ENCODE measurements at regions not wholly inside any gene's neighbourhood (a gene's known extent, or its start where the extent isn't known, plus 50 kb on each side); places are given as distances from the start of the nearest gene placed in this dataset.

DNA sequence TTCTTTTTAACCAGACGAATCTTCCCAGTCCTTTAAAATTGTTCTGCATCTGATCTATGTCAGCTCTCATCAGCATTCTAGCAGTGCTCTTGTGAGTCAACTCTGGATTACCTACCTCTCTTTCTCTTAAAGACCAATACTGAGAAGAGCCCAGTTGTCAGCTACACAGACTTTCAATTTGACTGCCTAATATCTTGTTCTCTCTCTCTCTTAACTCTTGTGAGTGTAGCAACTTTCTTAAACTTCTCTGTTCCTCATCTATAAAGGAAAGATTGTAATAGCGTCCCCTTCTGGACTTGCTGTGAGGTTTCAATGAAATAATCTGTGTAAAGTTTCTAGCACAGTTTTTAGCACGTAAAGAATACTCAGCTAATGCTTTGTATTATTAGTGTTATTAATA lies 499.3 kb upstream of the ADAMTS5 start:
- H3K4me1 Mint-ChIP-seq = no peaks in the 10 kb centered on the region
- H3K4me3 Mint-ChIP-seq = no peak overlapping the region
- no peak for DNase-seq
- H3K9me3 Mint-ChIP-seq = peaks cover 0 to 3% of the 10 kb centered on the region in 2 donors
- no peaks in the 10 kb centered on the region for H3K27me3 Mint-ChIP-seq
- H3K36me3 Mint-ChIP-seq = peaks cover 0 to 1% of the 10 kb centered on the region in 2 donors
- H3K27ac Mint-ChIP-seq = no peak overlapping the region
- no peak for ATAC-seq (replicated peaks)

DNA sequence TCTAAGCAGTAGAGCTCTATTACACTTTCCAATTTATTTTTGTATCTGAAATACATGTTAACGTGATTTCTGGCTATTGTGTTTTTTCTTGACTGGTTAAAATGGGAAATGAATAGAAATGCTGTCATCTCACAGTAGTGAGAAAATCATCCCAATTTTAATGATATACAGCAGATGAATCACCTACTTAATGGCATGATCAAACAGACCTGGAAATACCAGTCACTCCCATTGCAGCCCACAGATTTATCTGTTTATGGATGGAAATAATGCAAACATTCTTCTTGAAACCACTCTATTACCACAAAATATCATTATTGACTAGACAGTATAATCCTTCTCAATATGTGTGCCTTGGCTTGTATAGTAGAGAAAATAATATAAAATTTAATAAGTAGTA lies 497.8 kb upstream of the ADAMTS5 start:
- Mint-ChIP-seq H3K27me3 (no peaks in the 10 kb centered on the region), H3K4me3 (no peak overlapping the region), H3K27ac (no peak overlapping the region), H3K36me3 (no peaks in the 10 kb centered on the region), H3K9me3 (no peaks in the 10 kb centered on the region), H3K4me1 (no peaks in the 10 kb centered on the region)
- no peak for ATAC-seq (replicated peaks)
- DNase-seq = no peak

DNA sequence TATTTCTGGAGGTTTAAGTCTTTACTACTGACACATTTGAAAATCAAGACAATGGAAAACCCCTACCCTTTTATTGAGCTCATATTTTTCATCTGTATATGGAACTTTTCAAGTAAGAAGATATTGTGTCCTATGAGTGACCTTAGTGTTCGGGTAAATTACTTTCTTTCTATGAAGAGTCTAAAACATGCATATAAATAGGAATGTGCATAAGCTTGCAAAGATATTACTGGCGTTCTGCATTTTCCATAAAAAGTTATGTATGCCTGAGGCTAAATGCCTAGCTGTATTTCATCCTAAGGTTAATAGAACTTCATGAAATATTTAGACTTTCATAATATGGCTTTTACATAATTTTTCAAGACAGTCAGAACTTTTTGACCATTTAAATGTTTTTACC lies 495.8 kb upstream of the ADAMTS5 start:
- no peaks in the 10 kb centered on the region for H3K27me3 Mint-ChIP-seq
- DNase-seq = no peak
- no peak for ATAC-seq (replicated peaks)
- H3K36me3 Mint-ChIP-seq = no peaks in the 10 kb centered on the region
- H3K9me3 Mint-ChIP-seq = no peaks in the 10 kb centered on the region
- no peak overlapping the region for H3K27ac Mint-ChIP-seq
- H3K4me1 Mint-ChIP-seq = no peaks in the 10 kb centered on the region
- H3K4me3 Mint-ChIP-seq = no peak overlapping the region

DNA sequence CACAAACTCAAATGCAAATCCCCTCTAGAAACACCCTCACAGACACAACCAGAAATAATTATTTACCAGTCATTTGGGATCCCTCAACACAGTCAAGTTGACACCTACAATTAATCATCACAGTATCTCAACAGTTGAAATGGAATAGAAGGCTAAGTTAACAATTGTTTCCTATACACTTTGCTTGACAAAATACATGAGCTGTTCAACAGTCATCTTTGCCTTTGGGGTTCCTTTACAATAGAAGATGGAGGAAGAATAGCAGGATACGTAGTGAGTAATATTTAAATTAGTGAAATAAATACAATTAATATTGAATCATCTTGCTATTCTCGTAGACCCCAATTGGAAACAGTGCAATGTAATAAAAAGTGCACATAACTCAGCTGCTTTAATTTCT lies 487.3 kb upstream of the ADAMTS5 start:
- H3K4me1 Mint-ChIP-seq = no peaks in the 10 kb centered on the region
- no peak overlapping the region for H3K27ac Mint-ChIP-seq
- H3K36me3 Mint-ChIP-seq = no peaks in the 10 kb centered on the region
- no peak for DNase-seq
- H3K9me3 Mint-ChIP-seq = peaks cover 0 to 2% of the 10 kb centered on the region in 2 donors
- no peaks in the 10 kb centered on the region for H3K27me3 Mint-ChIP-seq
- no peak overlapping the region for H3K4me3 Mint-ChIP-seq
- no peak for ATAC-seq (replicated peaks)

DNA sequence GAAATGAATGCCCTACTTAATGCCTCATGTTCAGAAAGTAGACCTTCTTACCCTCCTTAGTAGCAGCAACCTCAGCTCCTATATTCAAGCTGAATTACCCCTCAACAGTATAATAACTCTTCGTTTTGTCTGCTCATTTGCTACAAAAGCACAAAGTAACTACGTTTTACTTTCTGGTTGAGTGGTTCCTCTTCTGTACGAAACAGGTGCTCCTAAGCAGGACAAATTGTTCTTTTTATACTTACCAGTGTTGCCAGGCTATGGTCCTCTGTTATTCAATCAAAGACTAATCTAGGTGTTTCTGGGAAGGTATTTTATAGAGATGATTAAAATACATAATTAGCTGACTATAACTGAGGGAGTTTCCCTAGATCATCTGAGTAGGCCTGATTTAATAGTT lies 484.2 kb upstream of the ADAMTS5 start:
- H3K4me3 Mint-ChIP-seq = no peak overlapping the region
- H3K36me3 Mint-ChIP-seq = no peaks in the 10 kb centered on the region
- DNase-seq = no peak
- H3K9me3 Mint-ChIP-seq = peaks cover 4 to 11% of the 10 kb centered on the region in 2 donors
- H3K4me1 Mint-ChIP-seq = no peaks in the 10 kb centered on the region
- no peak overlapping the region for H3K27ac Mint-ChIP-seq
- ATAC-seq (replicated peaks) = no peak
- H3K27me3 Mint-ChIP-seq = no peaks in the 10 kb centered on the region

DNA sequence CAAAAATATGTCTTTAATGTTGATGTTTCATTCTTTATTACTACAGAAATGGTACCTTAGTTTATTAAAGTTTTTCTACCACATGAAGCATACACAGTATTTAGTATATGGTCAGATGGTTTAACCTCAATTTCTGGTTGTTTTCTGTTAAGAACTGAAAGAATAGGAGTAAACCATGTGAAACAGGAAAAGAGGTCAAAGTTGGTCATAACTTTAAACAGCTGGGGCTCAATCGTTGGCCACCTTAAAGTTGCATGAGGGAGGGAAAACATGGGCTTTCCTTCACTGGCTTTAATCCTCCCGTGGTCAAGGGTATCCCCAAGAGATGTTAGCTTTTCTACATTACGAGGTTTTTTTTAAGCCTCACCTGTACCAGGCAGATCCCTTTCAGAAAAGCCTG lies 483.3 kb upstream of the ADAMTS5 start:
- no peak overlapping the region for H3K4me3 Mint-ChIP-seq
- no peak overlapping the region for H3K27ac Mint-ChIP-seq
- no peak for DNase-seq
- no peaks in the 10 kb centered on the region for H3K36me3 Mint-ChIP-seq
- no peaks in the 10 kb centered on the region for H3K27me3 Mint-ChIP-seq
- peaks cover 7 to 11% of the 10 kb centered on the region in 2 donors for H3K9me3 Mint-ChIP-seq
- H3K4me1 Mint-ChIP-seq = no peaks in the 10 kb centered on the region
- ATAC-seq (replicated peaks) = no peak

DNA sequence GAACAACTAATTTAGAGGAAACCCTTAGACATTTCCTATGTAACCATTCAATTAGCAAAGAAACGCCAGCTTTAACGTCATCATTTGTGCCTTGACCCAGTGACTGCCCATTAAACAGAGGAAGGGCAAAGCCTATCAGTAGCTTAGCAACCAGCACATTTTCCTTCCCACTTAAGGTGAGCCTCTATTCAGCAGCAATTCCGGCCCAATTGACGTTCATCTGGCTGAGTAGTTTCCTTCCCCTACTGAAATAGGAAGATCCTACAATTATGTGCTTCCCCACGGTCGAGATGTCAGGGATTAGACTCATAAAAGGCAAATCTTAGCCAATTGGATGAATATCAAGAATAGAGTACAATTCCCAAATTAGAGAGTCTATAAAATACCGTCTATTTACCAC lies 482.1 kb upstream of the ADAMTS5 start:
- DNase-seq = no peak
- H3K27me3 Mint-ChIP-seq = no peaks in the 10 kb centered on the region
- peaks cover 7 to 11% of the 10 kb centered on the region in 2 donors for H3K9me3 Mint-ChIP-seq
- no peaks in the 10 kb centered on the region for H3K36me3 Mint-ChIP-seq
- H3K4me3 Mint-ChIP-seq = no peak overlapping the region
- ATAC-seq (replicated peaks) = no peak
- H3K4me1 Mint-ChIP-seq = no peaks in the 10 kb centered on the region
- no peak overlapping the region for H3K27ac Mint-ChIP-seq

DNA sequence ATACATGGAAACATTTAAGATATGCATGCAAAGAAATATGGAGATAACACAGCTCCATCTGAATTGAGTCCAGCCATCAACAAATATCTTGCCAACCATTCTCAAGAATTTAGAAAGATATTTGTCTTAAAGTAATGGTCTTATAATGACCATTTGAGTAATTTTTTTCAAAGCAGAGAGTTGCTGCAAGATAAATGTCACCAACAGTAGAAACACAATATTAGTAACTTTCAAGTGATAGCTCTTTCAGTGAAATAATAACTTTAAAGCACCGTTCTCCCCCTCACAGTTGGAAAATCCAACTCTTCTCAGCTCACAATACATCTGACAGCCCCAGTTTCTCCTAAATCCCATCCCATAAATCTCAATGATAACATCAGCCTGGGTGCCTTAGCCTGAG lies 481.0 kb upstream of the ADAMTS5 start:
- no peak for ATAC-seq (replicated peaks)

DNA sequence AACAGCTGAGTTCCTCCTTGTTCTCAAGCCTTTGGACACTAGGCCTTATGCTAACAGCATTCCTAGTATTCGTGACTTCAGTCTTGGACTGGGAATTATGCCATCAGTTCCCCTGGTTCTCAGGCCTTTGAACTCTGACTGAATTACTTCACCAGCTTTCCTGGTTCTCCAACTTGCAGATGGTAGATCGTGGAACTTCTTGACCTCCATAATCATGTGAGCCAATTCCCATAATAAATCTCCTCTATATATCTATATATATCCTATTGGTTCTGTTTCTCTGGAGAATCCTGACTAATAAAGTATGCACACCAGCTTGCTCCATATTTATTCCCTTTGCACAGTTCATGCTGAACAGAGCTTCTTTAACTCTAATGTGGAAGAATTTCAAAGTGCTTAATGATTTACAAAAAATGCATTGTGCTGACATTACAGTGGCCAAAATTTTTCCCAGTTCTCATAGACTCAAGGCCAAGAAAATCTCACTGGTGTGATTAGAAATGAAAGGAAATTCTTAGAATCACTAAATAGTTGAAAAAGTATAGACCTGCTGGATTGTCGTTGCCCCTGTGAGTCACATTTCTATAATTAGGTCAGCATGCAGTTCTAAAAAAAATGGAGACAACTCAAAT lies 462.9 kb upstream of the ADAMTS5 start:
- Mint-ChIP-seq H3K27me3 (no peaks in the 10 kb centered on the region), H3K36me3 (no peaks in the 10 kb centered on the region), H3K9me3 (peaks cover 0 to 3% of the 10 kb centered on the region in 2 donors), H3K4me1 (no peaks in the 10 kb centered on the region), H3K4me3 (no peak overlapping the region), H3K27ac (no peak overlapping the region)
- DNase-seq (no peak), ATAC-seq (replicated peaks) (no peak)

More for the DNA sequence above, 481.0 kb upstream of the ADAMTS5 start:
- Mint-ChIP-seq H3K4me1 (no peaks in the 10 kb centered on the region), H3K36me3 (peaks cover 0 to 1% of the 10 kb centered on the region in 2 donors), H3K4me3 (no peak overlapping the region), H3K27me3 (no peaks in the 10 kb centered on the region), H3K27ac (no peak overlapping the region), H3K9me3 (peaks cover 9 to 15% of the 10 kb centered on the region in 2 donors)
- DNase-seq = no peak

DNA sequence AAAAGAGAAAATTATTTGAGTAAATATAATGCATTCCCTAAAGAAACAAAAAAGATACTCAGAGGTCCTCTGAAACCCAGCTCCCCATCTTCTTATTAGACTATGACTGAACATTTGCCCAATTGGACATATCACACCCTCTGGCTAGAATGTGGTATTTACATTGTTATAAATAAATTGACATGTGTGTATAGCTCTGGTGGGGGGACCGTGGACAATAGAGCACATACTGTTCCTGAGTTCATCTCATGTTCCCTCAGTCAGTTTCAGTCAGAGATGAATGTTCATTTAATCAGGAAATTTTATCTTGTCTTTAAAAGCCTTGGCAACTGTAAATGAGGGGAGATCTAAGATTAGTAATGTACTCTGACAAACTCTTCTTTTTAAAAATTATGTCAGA lies 459.3 kb upstream of the ADAMTS5 start:
- Mint-ChIP-seq H3K27ac (no peak overlapping the region), H3K9me3 (peaks cover 0 to 5% of the 10 kb centered on the region in 2 donors), H3K4me1 (no peaks in the 10 kb centered on the region), H3K27me3 (no peaks in the 10 kb centered on the region), H3K36me3 (no peaks in the 10 kb centered on the region), H3K4me3 (no peak overlapping the region)
- no peak for DNase-seq
- ATAC-seq (replicated peaks) = no peak

DNA sequence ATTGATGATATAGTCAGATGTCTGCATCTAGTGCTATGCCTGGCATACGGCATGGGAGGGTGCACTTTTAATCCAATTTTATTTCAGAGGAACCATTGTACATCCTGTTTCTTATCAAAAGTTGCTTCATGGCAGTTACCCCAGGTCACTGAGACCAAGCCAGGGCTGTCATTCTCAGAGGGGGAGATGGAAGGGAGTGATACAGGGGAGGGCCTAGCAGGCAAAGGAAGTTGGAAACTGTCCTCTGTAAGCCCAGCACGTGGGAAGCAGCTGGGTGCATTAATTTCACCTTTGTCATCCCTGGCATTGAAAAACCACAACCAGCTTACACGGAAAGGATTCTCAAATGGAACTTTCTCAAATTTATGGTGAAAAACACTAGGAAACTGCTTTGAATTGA lies 458.7 kb upstream of the ADAMTS5 start:
- H3K27ac Mint-ChIP-seq = no peak overlapping the region
- no peak overlapping the region for H3K4me3 Mint-ChIP-seq
- H3K27me3 Mint-ChIP-seq = no peaks in the 10 kb centered on the region
- ATAC-seq (replicated peaks) (no peak), DNase-seq (no peak)
- peaks cover 0 to 5% of the 10 kb centered on the region in 2 donors for H3K9me3 Mint-ChIP-seq
- H3K4me1 Mint-ChIP-seq = no peaks in the 10 kb centered on the region
- H3K36me3 Mint-ChIP-seq = no peaks in the 10 kb centered on the region

DNA sequence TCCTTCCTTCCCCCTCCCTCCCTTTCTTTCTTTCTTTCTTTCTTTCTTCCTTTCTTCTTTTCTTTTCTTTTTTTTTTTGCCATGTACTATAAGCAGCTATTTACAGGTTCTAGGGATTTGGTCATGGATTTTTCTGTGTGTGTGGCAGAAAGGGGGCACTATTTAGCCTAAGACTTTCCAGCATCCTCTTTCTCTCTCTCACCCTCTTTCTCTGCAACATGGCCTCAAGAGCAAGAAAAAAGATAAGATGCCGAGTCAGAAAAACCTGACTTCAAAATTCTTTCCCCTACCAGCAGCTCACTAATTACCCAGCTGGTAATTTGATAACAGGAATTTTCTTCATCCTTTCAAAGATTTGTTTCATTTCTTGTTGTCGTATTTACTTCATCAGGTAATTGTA lies 458.3 kb upstream of the ADAMTS5 start:
- no peak for ATAC-seq (replicated peaks)
- Mint-ChIP-seq H3K27ac (no peak overlapping the region), H3K4me1 (no peaks in the 10 kb centered on the region), H3K27me3 (no peaks in the 10 kb centered on the region), H3K4me3 (no peak overlapping the region), H3K36me3 (no peaks in the 10 kb centered on the region), H3K9me3 (peaks cover 0 to 5% of the 10 kb centered on the region in 2 donors)
- no peak for DNase-seq

DNA sequence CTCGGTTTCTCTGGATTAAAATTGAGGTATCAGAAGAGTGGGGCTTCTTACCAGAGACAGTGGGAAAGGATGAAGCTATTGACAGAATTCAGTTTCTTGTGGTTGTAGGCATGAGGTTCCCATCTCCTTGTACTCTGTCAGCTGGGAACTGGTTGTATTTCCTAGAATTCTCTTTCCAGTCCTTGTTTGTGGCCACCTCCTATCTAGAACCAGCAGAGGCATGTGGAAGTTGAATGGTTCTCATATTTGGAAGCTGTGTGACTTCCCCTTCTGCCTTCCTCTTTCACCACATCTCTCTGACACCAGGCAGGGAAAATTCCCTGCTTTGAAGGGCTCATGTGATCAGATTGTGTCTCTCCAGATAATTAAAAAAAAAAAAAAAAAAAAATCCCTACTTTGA lies 457.7 kb upstream of the ADAMTS5 start:
- Mint-ChIP-seq H3K27me3 (no peaks in the 10 kb centered on the region), H3K4me3 (no peak overlapping the region), H3K4me1 (no peaks in the 10 kb centered on the region), H3K9me3 (peaks cover 0 to 5% of the 10 kb centered on the region in 2 donors), H3K36me3 (no peaks in the 10 kb centered on the region), H3K27ac (no peak overlapping the region)
- no peak for ATAC-seq (replicated peaks)
- DNase-seq = no peak

DNA sequence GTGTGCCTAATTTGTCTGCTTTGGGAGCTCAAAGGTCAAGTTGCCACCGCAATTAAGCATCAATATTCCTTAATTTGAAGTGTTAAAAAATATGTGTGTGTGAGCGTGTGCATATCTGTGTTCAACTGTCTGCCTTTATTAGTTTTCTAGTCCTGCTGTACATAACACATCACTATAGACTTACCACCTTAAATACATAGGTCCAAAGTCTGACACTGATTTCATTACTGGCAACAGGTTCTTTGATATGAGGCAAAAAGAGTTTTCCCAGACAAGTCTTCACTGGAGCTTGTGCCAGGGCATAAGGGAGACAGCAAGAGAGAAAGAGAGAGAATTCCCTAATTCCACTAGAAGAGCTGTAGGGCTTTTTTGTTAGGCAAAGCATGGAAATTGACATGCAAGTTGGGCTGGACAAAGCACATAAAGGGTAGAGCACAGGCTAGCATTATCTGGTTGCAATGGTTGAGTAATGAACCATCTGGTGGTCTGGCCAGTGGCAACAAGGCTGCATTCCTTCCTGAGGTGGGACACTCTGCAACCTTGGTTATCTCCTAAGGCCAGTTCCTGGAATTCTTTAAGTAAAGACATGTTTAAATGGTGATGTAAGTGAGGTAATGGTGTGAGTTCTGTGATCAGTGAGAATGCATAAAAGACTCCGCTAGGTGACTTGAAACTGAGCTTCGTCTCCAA lies 457.2 kb upstream of the ADAMTS5 start:
- Mint-ChIP-seq H3K4me1 (no peaks in the 10 kb centered on the region), H3K27me3 (no peaks in the 10 kb centered on the region), H3K9me3 (peaks cover 0 to 5% of the 10 kb centered on the region in 2 donors), H3K4me3 (no peak overlapping the region), H3K36me3 (no peaks in the 10 kb centered on the region), H3K27ac (no peak overlapping the region)
- ATAC-seq (replicated peaks) (no peak), DNase-seq (no peak)

DNA sequence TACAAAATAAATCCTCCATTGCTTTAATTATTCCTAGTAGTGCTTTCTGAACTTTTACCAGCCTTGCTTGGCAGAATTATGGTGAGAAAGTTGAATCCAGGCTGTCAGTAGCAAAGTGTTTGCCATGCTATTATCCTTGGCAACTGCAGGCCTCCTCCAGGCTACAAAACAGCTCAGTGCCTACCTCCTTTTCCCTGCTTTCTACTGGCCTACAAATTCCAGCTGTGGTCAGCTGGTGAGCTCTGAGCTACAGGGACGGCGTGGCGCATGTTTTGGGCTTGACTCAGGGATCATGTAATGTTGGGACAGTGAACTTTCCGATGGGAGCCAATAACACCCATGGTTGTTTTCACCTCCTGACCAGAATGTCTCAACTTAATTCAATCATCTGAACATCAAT lies 456.1 kb upstream of the ADAMTS5 start:
- Mint-ChIP-seq H3K4me3 (no peak overlapping the region), H3K27ac (no peak overlapping the region), H3K36me3 (no peaks in the 10 kb centered on the region), H3K27me3 (no peaks in the 10 kb centered on the region), H3K9me3 (peaks cover 0 to 5% of the 10 kb centered on the region in 2 donors), H3K4me1 (no peaks in the 10 kb centered on the region)
- DNase-seq (no peak), ATAC-seq (replicated peaks) (no peak)

Measured in stimulated activated naive B cell treated with anti-CD40 and anti-IgM and Interleukin-4, amounts not matched to agents 10 μg/mL and 1 μg/mL and 100 μg/mL, for 72 hours (primary cell).